ENCODE measurements at regions not wholly inside any gene's neighbourhood (a gene's known extent, or its start where the extent isn't known, plus 50 kb on each side); places are given as distances from the start of the nearest gene placed in this dataset.

- intact Hi-C loops (cut with DNase I): no loop called here
- no peak for DNase-seq (ENCODE audit: low spot score)
- Histone ChIP-seq H3K4me1 (replicated peaks) (no peaks in the 10 kb centered on the region), H3K36me3 (no peaks in the 10 kb centered on the region), H3K4me3 (no peak overlapping the region), H3K27ac (no peak overlapping the region), H3K9me3 (no peaks in the 10 kb centered on the region), H3K27me3 (replicated peaks; ENCODE audit: insufficient read depth) (no peaks in the 10 kb centered on the region)
- no peak for TF ChIP-seq POLR2A (IDR thresholded peaks at IDR 0.05)
- TF ChIP-seq POLR2AphosphoS5 (IDR thresholded peaks at IDR 0.05): no peak
- no peak for TF ChIP-seq CTCF (IDR thresholded peaks at IDR 0.05)
- 36% methylated on average over 3 of the region's 3 CpGs for WGBS
Measured at GRCh38 chr22:27223317-27224177, 566.2 kb downstream of the MIAT start.

DNA sequence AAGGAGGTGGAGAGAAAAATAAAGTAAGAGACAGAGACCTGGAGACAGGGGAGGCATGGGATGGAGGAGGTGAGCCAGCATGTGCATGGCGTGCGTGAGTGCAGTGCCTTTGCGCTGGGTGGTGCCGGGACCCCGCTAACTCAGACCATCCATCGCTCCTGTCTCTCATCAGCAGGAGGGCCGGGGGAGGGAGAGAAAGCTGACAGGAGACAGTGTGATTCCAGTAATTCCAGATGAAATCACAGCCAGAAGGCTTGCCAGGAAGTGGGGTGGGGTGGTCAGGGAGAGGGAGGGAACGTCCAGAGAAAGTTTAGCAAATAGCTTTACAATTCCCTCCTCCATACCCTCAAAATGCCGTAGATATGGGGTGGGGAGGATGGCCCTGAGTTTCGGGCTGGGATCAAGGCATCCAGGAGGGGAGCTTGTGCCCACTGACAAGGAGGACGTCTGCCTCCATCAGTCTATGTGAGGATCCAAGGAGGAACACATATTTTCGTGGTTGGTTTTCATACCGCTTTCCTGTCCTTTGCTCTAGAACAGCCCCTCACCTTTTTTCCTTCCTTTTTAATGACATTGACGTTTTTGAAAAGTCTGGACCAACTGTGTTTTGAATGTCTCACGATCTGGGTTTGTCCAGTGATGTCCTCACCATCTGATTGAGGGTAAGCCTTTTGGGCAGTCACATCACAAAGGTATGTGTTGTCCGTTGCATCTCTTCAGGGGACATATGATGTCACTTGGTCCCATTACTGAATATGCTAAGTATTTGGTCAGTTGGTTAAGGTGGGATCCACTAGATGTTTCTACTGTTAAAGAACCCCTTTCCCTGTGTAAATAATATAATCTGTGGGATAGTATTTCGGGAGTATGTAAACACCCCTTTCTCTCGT, 567.3 kb downstream of the MIAT start:
- H3K27ac ChIP-seq: no peak overlapping the region
- no peaks in the 10 kb centered on the region for H3K4me1 ChIP-seq (replicated peaks)
- H3K27me3 ChIP-seq (replicated peaks; ENCODE audit: insufficient read depth): no peaks in the 10 kb centered on the region
- no peak for TF ChIP-seq POLR2A (IDR thresholded peaks at IDR 0.05)
- TF ChIP-seq POLR2AphosphoS5 (IDR thresholded peaks at IDR 0.05): no peak
- no peak for TF ChIP-seq CTCF (IDR thresholded peaks at IDR 0.05)
- no peaks in the 10 kb centered on the region for H3K9me3 ChIP-seq
- no peak overlapping the region for H3K4me3 ChIP-seq
- intact Hi-C loops (cut with DNase I): no loop called here
- no peak for DNase-seq (ENCODE audit: low spot score)
- WGBS: 43% methylated on average over 18 of the region's 18 CpGs
- no peaks in the 10 kb centered on the region for H3K36me3 ChIP-seq

DNA sequence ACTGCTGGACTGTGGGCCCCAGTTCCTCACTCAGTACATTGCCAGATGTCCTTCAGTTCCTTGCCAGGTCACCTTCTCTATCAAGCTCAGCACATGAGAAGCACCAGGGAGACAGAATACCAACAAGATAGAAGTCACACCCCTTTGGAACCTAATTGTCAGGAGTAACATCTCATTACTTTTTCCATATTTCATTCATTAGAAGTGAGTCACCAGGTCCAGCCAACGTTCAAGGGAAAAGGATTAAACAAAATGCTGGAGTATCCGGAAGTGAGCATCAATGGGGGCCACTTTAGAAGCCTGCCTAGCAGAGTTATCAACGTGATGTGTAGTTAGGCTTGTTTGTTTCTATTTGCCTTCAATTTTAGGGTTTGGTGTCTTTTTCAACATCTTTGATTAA, 569.3 kb downstream of the MIAT start:
- H3K36me3 ChIP-seq: no peaks in the 10 kb centered on the region
- no peaks in the 10 kb centered on the region for H3K27me3 ChIP-seq (replicated peaks; ENCODE audit: insufficient read depth)
- TF ChIP-seq CTCF (IDR thresholded peaks at IDR 0.05) (no peak), POLR2A (IDR thresholded peaks at IDR 0.05) (no peak)
- H3K4me1 ChIP-seq (replicated peaks): no peaks in the 10 kb centered on the region
- 64% methylated on average over 3 of the region's 3 CpGs for WGBS
- H3K4me3 ChIP-seq: no peak overlapping the region
- no peaks in the 10 kb centered on the region for H3K9me3 ChIP-seq
- intact Hi-C loops (cut with DNase I): no loop called here
- no peak for DNase-seq (ENCODE audit: low spot score)
- no peak overlapping the region for H3K27ac ChIP-seq

GRCh38 chr22:27228771-27229170, 571.4 kb downstream of the MIAT start:
- no peak for DNase-seq (ENCODE audit: low spot score)
- no peaks in the 10 kb centered on the region for H3K9me3 ChIP-seq
- no peak overlapping the region for H3K4me3 ChIP-seq
- intact Hi-C loops (cut with DNase I): no loop called here
- 76% methylated on average over 2 of the region's 2 CpGs for WGBS
- H3K27me3 ChIP-seq (replicated peaks; ENCODE audit: insufficient read depth): no peaks in the 10 kb centered on the region
- TF ChIP-seq CTCF (IDR thresholded peaks at IDR 0.05) (no peak), POLR2A (IDR thresholded peaks at IDR 0.05) (no peak), POLR2AphosphoS5 (IDR thresholded peaks at IDR 0.05) (no peak)
- H3K36me3 ChIP-seq: no peaks in the 10 kb centered on the region
- H3K4me1 ChIP-seq (replicated peaks): no peaks in the 10 kb centered on the region
- no peak overlapping the region for H3K27ac ChIP-seq

All from prostate gland (tissue), 2 donors.